CD4-positive, alpha-beta T cell treated with Interleukin-15 for 1 hour (primary cell): ENCODE measurements at regions not wholly inside any gene's neighbourhood (a gene's known extent, or its start where the extent isn't known, plus 50 kb on each side); places are given as distances from the start of the nearest gene placed in this dataset.
"Not testable (repeated sequence)": the region's sequence is repeated elsewhere in the genome, so short reads cannot be mapped to it uniquely, and the experiment has no call there.

Experiments used
- DNase-seq: peaks from one replicate; pipeline ENCODE4 v3.0.0-alpha.2; 2020

GRCh38 chr5:96125231-96125891 lies 163.7 kb upstream of the ELL2 start:
- no peak for DNase-seq

DNA sequence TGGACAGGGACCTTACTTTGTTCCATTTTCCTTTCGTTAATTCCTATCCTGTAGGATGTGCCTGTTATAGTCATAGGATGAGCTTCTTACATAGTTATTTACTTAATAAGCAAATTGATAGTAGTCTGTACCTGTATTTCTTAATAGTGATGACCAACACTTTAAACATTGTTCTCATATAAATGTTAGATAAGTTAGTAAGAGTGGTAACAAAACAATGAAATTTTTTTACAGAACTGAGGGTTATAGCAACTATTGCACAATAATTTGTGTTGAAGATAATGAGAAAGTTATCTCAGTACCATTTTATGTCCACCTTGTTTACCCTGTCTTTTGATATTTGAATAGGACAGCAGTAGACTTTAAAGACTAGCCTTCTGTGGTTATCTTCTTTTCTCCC lies 162.9 kb upstream of the ELL2 start:
- no peak for DNase-seq

- no peak for DNase-seq
Measured at GRCh38 chr5:96123418-96123817, 161.8 kb upstream of the ELL2 start.

DNA sequence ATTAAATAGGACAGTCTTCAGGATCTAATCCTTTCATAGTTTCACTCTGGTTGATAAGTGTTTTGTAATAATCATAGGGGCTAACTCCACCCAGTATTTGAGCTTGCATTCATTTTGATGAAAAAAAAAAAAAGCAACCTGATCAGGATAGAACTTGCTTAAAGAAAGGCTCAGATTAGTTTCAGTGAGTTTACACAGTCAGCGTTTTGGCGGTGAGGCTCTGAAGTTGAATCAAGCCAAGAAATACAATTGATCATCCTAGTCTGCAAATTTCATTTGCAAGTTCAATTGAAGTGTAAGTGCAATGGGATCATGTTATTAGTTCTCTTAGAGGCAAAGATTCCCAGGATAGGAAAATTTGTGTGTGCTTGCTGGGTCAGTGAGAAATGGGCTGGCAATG lies 159.7 kb upstream of the ELL2 start:
- no peak for DNase-seq

- DNase-seq, result no peak
Measured at GRCh38 chr5:96120120-96120519, 158.5 kb upstream of the ELL2 start.

DNA sequence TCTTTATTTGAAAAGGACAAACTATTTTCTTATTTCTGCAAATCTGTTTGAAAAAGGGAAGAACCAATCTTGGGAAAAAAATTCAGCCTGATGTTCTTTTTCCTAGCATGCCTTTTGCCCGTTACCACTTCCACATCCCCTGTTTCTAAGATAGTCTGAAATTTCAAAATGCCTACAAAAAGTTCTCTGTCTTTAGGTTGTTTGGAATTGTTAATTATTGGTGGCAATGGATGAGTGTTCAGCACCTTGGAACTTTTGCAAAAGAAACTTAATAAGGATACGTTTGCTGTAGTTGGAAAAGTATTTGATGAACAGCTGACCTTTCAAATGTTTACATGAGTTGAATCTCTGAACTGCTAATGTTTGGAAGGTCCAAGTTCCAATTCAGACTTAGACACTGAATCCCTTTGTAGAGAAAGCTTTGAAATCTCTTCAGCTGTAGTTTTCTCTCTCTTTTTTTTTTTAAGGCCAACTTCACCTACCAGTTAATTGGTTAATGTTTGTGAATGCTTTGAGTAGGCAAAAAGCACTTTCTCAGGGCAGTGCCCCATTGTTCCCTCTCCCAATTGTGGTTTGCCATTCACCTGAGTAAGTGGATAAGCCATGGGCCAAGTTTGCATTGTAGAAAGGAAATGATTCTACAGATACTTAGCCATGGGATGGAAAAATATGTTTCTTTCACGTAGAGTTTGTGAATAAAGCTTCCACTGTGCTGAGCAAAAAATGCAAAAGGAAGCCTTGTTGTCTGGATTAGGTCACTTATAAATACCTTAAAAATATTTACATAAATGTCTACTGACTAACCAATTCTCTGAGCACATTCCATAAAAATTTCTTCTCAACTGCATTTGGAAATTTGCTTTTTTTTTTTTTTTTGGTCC lies 156.4 kb upstream of the ELL2 start:
- DNase-seq, result no peak

GRCh38 chr5:96115147-96115807 lies 153.6 kb upstream of the ELL2 start:
- DNase-seq, result no peak

GRCh38 chr5:96114736-96115135 lies 153.1 kb upstream of the ELL2 start:
- DNase-seq, result no peak

DNA sequence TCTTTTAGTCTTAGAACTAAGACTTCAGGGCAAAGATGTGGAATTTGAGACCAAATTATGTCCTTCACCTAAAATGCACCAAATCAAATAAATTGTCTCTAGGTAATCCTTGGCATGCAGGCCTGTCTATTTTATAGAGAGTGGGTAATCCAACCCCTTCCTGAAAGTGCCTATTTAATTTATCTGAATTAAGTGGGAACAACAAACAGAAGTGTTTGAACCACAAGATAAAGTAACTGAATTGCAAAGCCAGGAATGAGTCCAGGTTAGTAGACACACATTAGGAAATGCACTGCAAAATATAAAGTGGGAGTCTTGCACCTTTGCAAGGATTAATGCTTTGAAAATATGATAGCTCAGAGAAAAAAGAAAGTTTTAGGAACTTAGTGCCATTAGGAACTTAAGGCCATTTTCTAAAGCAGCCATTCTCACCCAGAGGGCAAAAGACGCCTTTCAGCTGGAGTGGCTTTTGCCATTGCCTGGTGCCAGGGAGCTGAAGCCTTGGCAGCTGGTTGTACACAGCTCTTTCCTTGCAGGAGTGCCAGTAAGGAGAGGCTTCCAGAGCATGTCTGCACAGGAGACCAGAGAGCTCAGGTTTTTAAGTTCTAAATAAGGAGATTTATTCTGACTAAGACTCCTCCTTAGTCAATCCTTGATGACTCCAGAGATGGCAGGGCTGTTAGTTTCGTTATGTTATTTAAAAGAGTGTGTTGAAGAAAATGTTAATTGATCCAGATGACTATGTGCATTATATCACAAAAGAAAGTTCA lies 151.7 kb upstream of the ELL2 start:
- DNase-seq, result no peak

- no peak for DNase-seq
Measured at GRCh38 chr5:96112703-96113102, 151.1 kb upstream of the ELL2 start.

GRCh38 chr5:96112123-96112670 lies 150.5 kb upstream of the ELL2 start:
- no peak for DNase-seq

GRCh38 chr5:96111080-96111756 lies 149.6 kb upstream of the ELL2 start:
- no peak for DNase-seq

- no peak for DNase-seq
Measured at GRCh38 chr5:96110300-96110699, 148.6 kb upstream of the ELL2 start.

DNA sequence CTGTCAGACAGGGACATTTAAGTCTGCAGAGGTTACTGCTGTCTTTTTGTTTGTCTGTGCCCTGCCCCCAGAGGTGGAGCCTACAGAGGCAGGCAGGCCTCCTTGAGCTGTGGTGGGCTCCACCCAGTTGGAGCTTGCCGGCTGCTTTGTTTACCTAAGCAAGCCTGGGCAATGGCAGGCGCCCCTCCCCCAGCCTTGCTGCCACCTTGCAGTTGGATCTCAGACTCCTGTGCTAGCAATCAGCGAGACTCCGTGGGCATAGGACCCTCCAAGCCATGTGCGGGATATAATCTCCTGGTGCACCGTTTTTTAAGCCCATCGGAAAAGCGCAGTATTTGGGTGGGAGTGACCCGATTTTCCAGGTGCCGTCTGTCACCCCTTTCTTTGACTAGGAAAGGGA lies 147.0 kb upstream of the ELL2 start:
- DNase-seq, result not testable (repeated sequence)

DNA sequence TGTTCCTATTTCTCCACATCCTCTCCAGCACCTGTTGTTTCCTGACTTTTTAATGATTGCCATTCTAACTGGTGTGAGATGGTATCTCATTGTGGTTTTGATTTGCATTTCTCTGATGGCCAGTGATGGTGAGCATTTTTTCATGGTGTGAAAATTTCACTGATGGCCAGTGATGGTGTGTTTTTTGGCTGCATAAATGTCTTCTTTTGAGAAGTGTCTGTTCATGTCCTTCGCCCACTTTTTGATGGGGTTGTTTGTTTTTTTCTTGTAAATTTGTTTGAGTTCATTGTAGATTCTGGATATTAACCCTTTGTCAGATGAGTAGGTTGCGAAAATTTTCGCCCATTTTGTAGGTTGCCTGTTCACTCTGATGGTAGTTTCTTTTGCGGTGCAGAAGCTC lies 142.2 kb upstream of the ELL2 start:
- not testable (repeated sequence) for DNase-seq

DNA sequence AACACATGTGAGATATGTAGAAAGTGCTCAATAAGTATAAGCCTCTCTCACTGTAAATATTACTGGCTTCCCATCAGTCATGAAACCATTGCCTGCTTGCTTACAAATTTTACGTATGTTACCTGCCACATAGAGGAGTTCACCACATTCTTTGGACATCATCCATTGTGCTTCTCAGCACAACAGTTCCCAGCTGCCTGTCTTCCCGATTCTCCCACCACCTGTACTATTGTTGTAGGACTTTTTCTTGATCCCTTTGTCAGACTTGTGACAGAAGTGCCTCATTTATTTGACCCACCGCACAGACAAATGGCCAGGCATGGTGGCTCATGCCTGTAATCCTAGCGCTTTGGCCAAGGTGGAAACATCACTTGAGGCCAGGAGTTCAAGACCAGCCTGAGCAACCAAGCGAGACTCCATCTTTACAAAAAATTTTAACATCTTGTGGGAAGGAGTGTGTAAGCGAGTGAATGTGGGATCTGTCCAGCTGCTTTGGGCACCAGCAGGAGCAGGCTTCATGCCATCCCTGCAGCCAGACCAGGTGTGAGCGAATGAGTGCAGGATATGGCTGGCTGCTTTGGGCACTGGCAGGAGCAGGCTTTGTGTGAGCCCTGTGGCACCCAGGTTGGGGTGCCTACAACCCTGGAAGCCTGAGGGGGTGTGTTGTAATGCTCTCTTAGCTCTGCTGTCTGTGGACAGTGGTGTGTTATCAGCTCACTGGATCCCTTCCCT lies 139.9 kb upstream of the ELL2 start:
- no peak for DNase-seq

DNA sequence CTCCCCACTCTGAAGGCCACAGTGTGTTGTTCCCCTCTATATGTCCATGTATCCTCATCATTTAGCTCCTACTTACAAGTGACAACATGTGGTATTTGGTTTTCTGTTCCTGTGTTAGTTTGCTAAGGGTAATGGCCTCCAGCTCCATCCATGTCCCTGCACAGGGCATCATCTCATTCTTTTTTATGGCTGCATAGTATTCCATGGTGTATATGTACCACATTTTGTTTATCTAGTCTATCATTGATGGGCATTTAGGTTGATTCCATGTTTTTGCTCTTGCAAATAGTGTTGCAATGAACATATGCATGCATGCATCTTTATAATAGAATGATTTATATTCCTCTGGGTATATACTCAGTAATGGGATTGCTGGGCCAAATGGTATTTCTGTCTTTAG lies 135.8 kb upstream of the ELL2 start:
- DNase-seq, result not testable (repeated sequence)

- no peak for DNase-seq
Measured at GRCh38 chr5:96096724-96097123, 135.1 kb upstream of the ELL2 start.

GRCh38 chr5:96094904-96095303 lies 133.3 kb upstream of the ELL2 start:
- DNase-seq, result no peak

GRCh38 chr5:96093890-96094381 lies 132.3 kb upstream of the ELL2 start:
- DNase-seq, result no peak

DNA sequence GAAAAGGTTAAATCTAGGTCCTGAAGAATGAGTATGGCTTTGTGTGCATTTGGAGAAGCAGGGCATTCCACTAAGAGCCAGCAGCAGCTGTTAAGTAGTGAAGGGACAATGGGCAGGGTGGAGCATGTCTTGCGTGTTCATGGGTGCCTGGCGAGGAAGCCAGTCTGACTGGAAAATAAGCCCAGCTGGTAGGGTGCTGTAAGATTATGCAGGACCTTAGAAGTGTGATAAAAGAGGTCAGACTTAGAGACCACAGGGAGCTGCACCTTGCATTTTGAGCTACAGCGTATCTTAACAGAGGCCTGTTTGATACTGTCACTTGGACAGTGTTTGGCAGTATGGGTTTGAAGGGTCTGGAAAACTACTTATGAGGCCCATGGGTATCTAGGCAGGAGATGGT lies 131.7 kb upstream of the ELL2 start:
- DNase-seq, result no peak
